ENCODE measurements at regions not wholly inside any gene's neighbourhood (a gene's known extent, or its start where the extent isn't known, plus 50 kb on each side); places are given as distances from the start of the nearest gene placed in this dataset.

DNA sequence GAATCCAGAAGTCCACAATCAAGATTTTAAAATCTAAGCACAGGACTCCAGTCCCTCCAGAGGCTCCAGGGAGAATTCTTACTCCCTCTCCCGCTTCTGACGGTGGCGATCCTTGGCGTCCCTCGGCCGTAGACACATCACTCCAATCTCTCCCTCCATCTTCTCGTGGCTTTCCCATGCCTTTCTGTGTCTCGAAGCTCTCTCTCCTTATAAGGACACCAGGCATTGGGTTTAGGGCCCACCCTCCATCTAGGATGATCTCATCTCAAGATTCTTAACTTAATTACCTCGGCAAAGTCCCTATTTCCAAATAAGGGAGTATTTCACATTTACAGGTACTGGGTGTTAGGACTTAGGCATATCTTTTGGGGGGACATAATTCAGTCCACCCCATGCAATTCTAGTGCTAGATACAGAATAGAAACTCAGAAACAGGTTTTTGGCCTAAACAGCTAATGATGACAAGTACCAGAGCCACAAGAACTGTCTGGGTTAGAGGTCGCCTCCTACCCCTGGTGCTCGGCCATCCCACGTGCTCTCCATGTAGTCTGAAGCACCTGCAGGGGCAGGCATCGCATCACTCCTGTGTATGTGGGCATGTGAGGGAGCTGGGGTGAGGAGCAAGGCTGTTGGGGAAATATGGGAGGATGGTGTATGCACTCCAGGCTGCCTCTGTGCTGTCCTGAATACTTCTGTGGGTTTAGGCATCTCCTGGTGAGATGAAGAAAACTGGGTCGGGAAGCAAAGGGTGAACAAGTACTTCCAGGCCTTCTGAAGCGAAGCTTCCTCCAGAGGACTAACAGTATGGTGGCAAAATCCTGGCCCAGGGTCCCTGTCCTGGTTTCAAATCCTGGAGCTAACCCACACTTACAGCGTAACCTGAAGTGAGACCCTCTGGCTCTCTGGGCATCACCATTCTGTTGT, 298.3 kb upstream of the ZMIZ1 start:
- TF ChIP-seq ZBTB7A (IDR thresholded peaks at IDR 0.05; ENCODE audit: low read depth) (no peak), EP300 (IDR thresholded peaks at IDR 0.05; ENCODE audit: borderline replicate concordance) (peak; percentile 37; the same call in 1 of the 2 replicates)
- TF ChIP-seq, protein P1, sequence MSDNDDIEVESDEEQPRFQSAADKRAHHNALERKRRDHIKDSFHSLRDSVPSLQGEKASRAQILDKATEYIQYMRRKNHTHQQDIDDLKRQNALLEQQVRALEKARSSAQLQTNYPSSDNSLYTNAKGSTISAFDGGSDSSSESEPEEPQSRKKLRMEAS (IDR thresholded peaks at IDR 0.05): peak; percentile 83

DNA sequence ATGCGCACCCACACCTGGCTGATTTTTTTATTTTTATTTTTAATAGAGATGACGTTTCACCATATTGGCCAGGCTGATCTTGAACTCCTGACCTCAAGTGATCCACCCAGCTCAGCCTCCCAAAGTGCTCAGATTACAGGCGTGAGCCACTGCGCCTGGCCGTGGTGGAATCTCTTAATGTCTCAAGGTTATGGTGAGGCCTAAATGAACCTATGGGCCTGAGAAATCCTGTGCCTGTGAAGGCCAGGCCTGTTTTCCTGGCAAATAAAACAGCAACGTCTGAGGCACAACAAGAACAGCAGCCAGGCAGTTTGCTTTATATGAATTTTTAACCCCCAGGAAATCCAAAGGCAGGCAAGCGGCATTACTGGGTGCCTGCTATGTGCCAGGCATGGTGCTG, 297.5 kb upstream of the ZMIZ1 start:
- TF ChIP-seq TCF12 (IDR thresholded peaks at IDR 0.05; ENCODE audit: low read depth) (no peak), TAF1 (IDR thresholded peaks at IDR 0.05; ENCODE audit: low read depth) (no peak), CEBPB (IDR thresholded peaks at IDR 0.05) (no peak), EP300 (IDR thresholded peaks at IDR 0.05; ENCODE audit: borderline replicate concordance) (no peak), CREB1 (IDR thresholded peaks at IDR 0.05; ENCODE audit: low read depth) (no peak), EGR1 (IDR thresholded peaks at IDR 0.05) (no peak)
- TF ChIP-seq, protein P2, sequence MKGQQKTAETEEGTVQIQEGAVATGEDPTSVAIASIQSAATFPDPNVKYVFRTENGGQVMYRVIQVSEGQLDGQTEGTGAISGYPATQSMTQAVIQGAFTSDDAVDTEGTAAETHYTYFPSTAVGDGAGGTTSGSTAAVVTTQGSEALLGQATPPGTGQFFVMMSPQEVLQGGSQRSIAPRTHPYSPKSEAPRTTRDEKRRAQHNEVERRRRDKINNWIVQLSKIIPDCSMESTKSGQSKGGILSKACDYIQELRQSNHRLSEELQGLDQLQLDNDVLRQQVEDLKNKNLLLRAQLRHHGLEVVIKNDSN (IDR thresholded peaks at IDR 0.05): no peak
- TF ChIP-seq, protein P1 (IDR thresholded peaks at IDR 0.05): no peak

DNA sequence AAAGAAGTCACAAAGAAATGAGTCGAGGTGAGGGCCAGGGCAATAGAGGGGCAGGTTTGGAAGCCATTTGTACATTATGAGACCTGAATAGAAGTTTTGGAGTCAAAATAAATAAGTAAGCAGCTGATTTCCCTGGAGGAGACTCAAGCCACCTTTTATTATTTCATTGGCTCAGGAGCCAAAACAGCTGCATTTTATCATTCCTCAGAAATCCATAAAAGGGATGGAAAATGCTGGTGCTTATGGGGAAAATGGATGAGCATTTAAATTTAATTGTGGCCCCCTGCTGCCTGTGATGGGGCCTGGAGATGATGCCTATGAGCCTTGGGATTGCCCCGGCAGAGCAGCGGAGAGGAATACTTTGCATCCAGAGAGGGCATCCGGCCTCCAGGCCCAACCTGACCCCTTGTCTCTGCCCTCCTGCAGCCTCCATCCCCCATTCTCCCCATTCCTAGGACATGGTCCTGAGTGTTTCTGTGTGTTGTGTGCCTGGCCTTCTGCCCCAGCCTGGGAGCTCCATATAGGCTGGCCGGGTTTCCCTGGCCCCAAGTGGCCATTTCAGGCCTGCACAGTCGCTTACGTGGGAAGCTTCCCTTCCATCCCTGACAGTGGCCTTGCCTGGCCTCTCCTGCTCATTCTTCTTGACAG, 296.8 kb upstream of the ZMIZ1 start:
- TF ChIP-seq TAF1 (IDR thresholded peaks at IDR 0.05; ENCODE audit: low read depth): no peak
- no peak for TF ChIP-seq TCF12 (IDR thresholded peaks at IDR 0.05; ENCODE audit: low read depth)
- TF ChIP-seq NFIC (IDR thresholded peaks at IDR 0.05): no peak
- no peak for TF ChIP-seq EGR1 (IDR thresholded peaks at IDR 0.05)
- TF ChIP-seq YY1 (IDR thresholded peaks at IDR 0.05; ENCODE audit: low read depth): no peak
- TF ChIP-seq, protein P1 (IDR thresholded peaks at IDR 0.05): no peak
- TF ChIP-seq, protein P2 (IDR thresholded peaks at IDR 0.05): no peak
- TF ChIP-seq CEBPB (IDR thresholded peaks at IDR 0.05): no peak
- no peak for TF ChIP-seq ZBTB7A (IDR thresholded peaks at IDR 0.05; ENCODE audit: low read depth)

DNA sequence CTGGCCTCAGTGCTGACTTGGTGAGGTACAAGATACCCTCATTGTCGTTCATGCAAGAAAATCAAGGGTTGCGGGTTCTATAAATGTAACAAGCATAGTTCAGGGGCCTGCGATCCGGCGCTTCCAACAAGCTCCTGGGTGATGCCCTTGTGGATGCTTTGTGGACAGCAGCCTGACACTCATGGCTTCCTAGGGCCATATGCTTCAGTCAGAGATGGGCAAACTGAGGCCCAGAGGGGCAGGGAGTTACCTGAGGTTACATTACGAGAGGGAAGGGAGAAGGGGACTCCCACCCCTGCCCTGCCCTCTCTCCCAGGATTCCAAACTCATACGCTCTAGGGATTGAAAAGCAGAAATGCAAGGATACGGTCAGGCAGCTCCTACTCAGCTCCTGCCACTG, 296.3 kb upstream of the ZMIZ1 start:
- TF ChIP-seq CREB1 (IDR thresholded peaks at IDR 0.05; ENCODE audit: low read depth) (no peak), ZBTB7A (IDR thresholded peaks at IDR 0.05; ENCODE audit: low read depth) (no peak), TEAD4 (IDR thresholded peaks at IDR 0.05) (no peak), RAD21 (IDR thresholded peaks at IDR 0.05; ENCODE audit: low read depth) (no peak)
- TF ChIP-seq, protein P2 (IDR thresholded peaks at IDR 0.05): no peak

DNA sequence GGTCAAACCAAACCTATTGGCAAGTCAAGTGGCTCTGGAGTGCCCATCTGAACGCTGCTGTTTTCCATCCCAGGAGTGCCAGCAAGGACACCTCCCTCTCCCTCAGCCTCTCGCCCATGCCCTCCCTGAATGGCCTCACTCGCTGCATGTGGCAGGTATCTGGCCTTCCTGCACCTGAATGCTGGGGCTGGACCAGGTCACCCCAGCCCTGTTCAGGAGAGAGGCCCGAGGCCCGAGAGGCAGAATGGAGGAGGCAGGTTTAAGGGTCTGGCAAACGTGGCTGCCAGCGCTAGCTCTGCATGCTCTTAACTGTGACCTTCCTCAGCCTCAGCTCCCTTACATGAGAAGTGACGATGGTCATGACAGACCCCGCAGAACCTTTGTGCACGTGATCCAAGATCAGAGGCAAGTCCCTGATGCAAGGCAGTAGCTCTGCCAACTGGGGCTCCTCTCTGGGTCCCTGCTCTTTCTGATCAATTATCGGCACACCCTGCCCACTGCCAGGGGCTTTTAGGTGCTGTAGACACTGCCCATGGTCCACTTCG, 295.7 kb upstream of the ZMIZ1 start:
- TF ChIP-seq TEAD4 (IDR thresholded peaks at IDR 0.05): no peak
- TF ChIP-seq, protein P2 (IDR thresholded peaks at IDR 0.05): no peak
- TF ChIP-seq EGR1 (IDR thresholded peaks at IDR 0.05): no peak
- no peak for TF ChIP-seq NFIC (IDR thresholded peaks at IDR 0.05)
- TF ChIP-seq, protein P3, sequence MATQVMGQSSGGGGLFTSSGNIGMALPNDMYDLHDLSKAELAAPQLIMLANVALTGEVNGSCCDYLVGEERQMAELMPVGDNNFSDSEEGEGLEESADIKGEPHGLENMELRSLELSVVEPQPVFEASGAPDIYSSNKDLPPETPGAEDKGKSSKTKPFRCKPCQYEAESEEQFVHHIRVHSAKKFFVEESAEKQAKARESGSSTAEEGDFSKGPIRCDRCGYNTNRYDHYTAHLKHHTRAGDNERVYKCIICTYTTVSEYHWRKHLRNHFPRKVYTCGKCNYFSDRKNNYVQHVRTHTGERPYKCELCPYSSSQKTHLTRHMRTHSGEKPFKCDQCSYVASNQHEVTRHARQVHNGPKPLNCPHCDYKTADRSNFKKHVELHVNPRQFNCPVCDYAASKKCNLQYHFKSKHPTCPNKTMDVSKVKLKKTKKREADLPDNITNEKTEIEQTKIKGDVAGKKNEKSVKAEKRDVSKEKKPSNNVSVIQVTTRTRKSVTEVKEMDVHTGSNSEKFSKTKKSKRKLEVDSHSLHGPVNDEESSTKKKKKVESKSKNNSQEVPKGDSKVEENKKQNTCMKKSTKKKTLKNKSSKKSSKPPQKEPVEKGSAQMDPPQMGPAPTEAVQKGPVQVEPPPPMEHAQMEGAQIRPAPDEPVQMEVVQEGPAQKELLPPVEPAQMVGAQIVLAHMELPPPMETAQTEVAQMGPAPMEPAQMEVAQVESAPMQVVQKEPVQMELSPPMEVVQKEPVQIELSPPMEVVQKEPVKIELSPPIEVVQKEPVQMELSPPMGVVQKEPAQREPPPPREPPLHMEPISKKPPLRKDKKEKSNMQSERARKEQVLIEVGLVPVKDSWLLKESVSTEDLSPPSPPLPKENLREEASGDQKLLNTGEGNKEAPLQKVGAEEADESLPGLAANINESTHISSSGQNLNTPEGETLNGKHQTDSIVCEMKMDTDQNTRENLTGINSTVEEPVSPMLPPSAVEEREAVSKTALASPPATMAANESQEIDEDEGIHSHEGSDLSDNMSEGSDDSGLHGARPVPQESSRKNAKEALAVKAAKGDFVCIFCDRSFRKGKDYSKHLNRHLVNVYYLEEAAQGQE (IDR thresholded peaks at IDR 0.05; ENCODE audit: low read depth): no peak
- no peak for TF ChIP-seq YY1 (IDR thresholded peaks at IDR 0.05; ENCODE audit: low read depth)
- no peak for TF ChIP-seq RAD21 (IDR thresholded peaks at IDR 0.05; ENCODE audit: low read depth)
- no peak for TF ChIP-seq FOXM1 (IDR thresholded peaks at IDR 0.05; ENCODE audit: borderline replicate concordance, low read depth)
- TF ChIP-seq CEBPB (IDR thresholded peaks at IDR 0.05): no peak
- no peak for TF ChIP-seq ZBTB7A (IDR thresholded peaks at IDR 0.05; ENCODE audit: low read depth)
- TF ChIP-seq TCF12 (IDR thresholded peaks at IDR 0.05; ENCODE audit: low read depth): no peak

DNA sequence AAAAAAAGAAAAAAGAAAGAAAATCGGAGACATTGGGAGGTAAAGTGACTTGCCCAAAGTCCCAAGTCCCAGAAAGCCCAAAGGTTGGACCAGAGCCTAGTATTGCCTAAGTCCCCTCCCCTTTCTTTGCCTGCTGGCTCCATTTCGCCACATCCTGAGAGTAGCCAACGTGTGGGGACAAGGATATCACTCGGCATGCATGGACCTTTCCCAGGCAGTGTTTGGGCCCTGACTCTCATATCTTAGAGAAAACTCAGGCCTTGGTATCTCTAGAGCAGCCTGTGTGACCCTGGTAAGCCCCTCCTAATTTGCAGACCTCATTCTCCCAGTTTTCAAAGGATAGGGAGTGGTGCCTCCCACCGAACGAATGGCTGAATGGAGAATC, 294.2 kb upstream of the ZMIZ1 start:
- TF ChIP-seq, protein P1 (IDR thresholded peaks at IDR 0.05): no peak
- TF ChIP-seq RAD21 (IDR thresholded peaks at IDR 0.05; ENCODE audit: low read depth) (0 out of 2 replicates have a peak, but pooled peaks have one; percentile 2), CEBPB (IDR thresholded peaks at IDR 0.05) (peak; percentile 72), CREB1 (IDR thresholded peaks at IDR 0.05; ENCODE audit: low read depth) (no peak), YY1 (IDR thresholded peaks at IDR 0.05; ENCODE audit: low read depth) (no peak)

Measured in Ishikawa (cell line).